Liver (tissue), 7 donors: ENCODE measurements at regions not wholly inside any gene's neighbourhood (a gene's known extent, or its start where the extent isn't known, plus 50 kb on each side); places are given as distances from the start of the nearest gene placed in this dataset.
"Not testable (repeated sequence)": the region's sequence is repeated elsewhere in the genome, so short reads cannot be mapped to it uniquely, and the experiment has no call there.

Source experiments
- DNase-seq: peaks from one replicate; pipeline ENCODE4 v3.0.0-alpha.2; 2017; ENCODE audit warnings: low spot score
- H3K27ac ChIP-seq, 2 donors: one replicate each; pipeline ENCODE4 v1.7.0; 2013; ENCODE audit warnings: inconsistent platforms in 2 of 2, low read length in 2 of 2, control low read depth in 1 of 2, low read depth in 1 of 2, mild to moderate bottlenecking in 1 of 2
- H3K27me3 ChIP-seq, 4 donors: one replicate each; pipeline versions ENCODE4 v1.6.1 to v1.7.0; 2013; ENCODE audit warnings: low read length in 3 of 4, inconsistent platforms in 1 of 4, mild to moderate bottlenecking in 1 of 4, moderate library complexity in 1 of 4; ENCODE audit not compliant: control insufficient read depth in 4 of 4, insufficient read depth in 4 of 4
- H3K36me3 ChIP-seq, 4 donors: one replicate each; pipeline versions ENCODE4 v1.6.1 to v1.7.0; 2013; ENCODE audit warnings: low read length in 3 of 4, mild to moderate bottlenecking in 3 of 4, low read depth in 1 of 4, moderate library complexity in 1 of 4; ENCODE audit not compliant: control insufficient read depth in 4 of 4, insufficient read depth in 3 of 4
- H3K4me1 ChIP-seq, 4 donors: one replicate each; pipeline versions ENCODE4 v1.6.1 to v1.7.0; 2013; ENCODE audit warnings: low read length in 3 of 4, mild to moderate bottlenecking in 3 of 4, moderate library complexity in 1 of 4; ENCODE audit not compliant: control insufficient read depth in 4 of 4, insufficient read depth in 4 of 4
- H3K4me3 ChIP-seq, 3 donors: one replicate each; pipeline versions ENCODE4 v1.6.1 to v1.7.0; 2013; ENCODE audit warnings: low read length in 3 of 3, control low read depth in 1 of 3, low read depth in 1 of 3, mild to moderate bottlenecking in 1 of 3
- H3K9ac ChIP-seq, 2 donors: one replicate each; pipeline ENCODE4 v1.7.0; 2013; ENCODE audit warnings: low read length in 2 of 2, mild to moderate bottlenecking in 2 of 2, moderate library complexity in 2 of 2, control low read depth in 1 of 2, low read depth in 1 of 2
- H3K9me3 ChIP-seq, 4 donors: one replicate each; pipeline versions ENCODE4 v1.6.1 to v1.7.0; 2013; ENCODE audit warnings: low read length in 3 of 4; ENCODE audit not compliant: control insufficient read depth in 4 of 4
- EGR1 ChIP-seq, 2 donors: IDR thresholded peaks; 2 replicates each; pipeline ENCODE4 v1.6.1; 2016 to 2018; ENCODE audit warnings: antibody characterized with exemption in 2 of 2, low read depth in 2 of 2
- FOXA1 ChIP-seq: IDR thresholded peaks from 2 replicates; pipeline ENCODE4 v1.6.1; 2016; ENCODE audit warnings: antibody characterized with exemption
- FOXA2 ChIP-seq: IDR thresholded peaks from 2 replicates; pipeline ENCODE4 v1.6.1; 2016; ENCODE audit warnings: antibody characterized with exemption
- GABPA ChIP-seq, 2 donors: IDR thresholded peaks in 1 of 2; conservative IDR thresholded peaks in 1 of 2; 2 replicates each; pipeline ENCODE4 v1.6.1; 2016; ENCODE audit warnings: antibody characterized with exemption in 2 of 2, mild to moderate bottlenecking in 1 of 2, moderate library complexity in 1 of 2
- HNF4G ChIP-seq: IDR thresholded peaks from 2 replicates; pipeline ENCODE4 v1.6.1; 2016; ENCODE audit warnings: antibody characterized with exemption
- JUND ChIP-seq, 2 donors: IDR thresholded peaks; 2 replicates each; pipeline ENCODE4 v1.6.1; 2016; ENCODE audit warnings: antibody characterized with exemption in 2 of 2
- NR2F2 ChIP-seq: IDR thresholded peaks from 2 replicates; pipeline ENCODE4 v1.6.1; 2016; ENCODE audit warnings: antibody characterized with exemption
- RAD21 ChIP-seq, 2 donors: IDR thresholded peaks; 2 replicates each; pipeline ENCODE4 v1.6.1; 2016; ENCODE audit warnings: antibody characterized with exemption in 2 of 2, mild to moderate bottlenecking in 2 of 2
- REST ChIP-seq: IDR thresholded peaks from 2 replicates; pipeline ENCODE4 v1.6.1; 2016; ENCODE audit warnings: antibody characterized with exemption, mild to moderate bottlenecking
- RXRA ChIP-seq, 2 donors: IDR thresholded peaks; 2 replicates each; pipeline ENCODE4 v1.6.1; 2017 to 2018; ENCODE audit warnings: antibody characterized with exemption in 2 of 2, mild to moderate bottlenecking in 1 of 2
- TAF1 ChIP-seq: conservative IDR thresholded peaks from 2 replicates; pipeline ENCODE4 v1.6.1; 2016; ENCODE audit warnings: antibody characterized with exemption, mild to moderate bottlenecking
- YY1 ChIP-seq: IDR thresholded peaks from 2 replicates; pipeline ENCODE4 v1.6.1; 2016; ENCODE audit warnings: antibody characterized with exemption, mild to moderate bottlenecking
- ZBTB33 ChIP-seq: IDR thresholded peaks from 2 replicates; pipeline ENCODE4 v1.6.1; 2016; ENCODE audit warnings: antibody characterized with exemption
- WGBS: extraction: QIAGEN DNeasy Blood & Tissue Kit; methylation state at CpG from one replicate; pipeline ENCODE4 v1.1.7; 2013; 5-methylcytosine and 5-hydroxymethylcytosine counted together
- TF ChIP-seq, protein P1 (sequence below): IDR thresholded peaks from 2 replicates; pipeline ENCODE4 v1.6.1; 2016; ENCODE audit warnings: antibody characterized with exemption
- TF ChIP-seq, protein P2 (sequence below): IDR thresholded peaks from 2 replicates; pipeline ENCODE4 v1.6.1; 2016; ENCODE audit warnings: antibody characterized with exemption
- donor health status: healthy.
- donor health status: healthy.
- donor health status: healthy.
- donor health status: healthy.

GRCh38 chr14:27278341-27278740, 680.5 kb upstream of the NOVA1 start:
- Histone ChIP-seq H3K27me3 (no peaks in the 10 kb centered on the region), H3K27ac (no peak overlapping the region), H3K9ac (no peak overlapping the region), H3K36me3 (no peaks in the 10 kb centered on the region), H3K4me1 (no peaks in the 10 kb centered on the region), H3K4me3 (no peak overlapping the region), H3K9me3 (no peaks in the 10 kb centered on the region)
- no peak for DNase-seq
- WGBS = 17% methylated on average over 2 of the region's 2 CpGs
- TF ChIP-seq RXRA (IDR thresholded peaks at IDR 0.05) (no peak), TAF1 (no peak), EGR1 (IDR thresholded peaks at IDR 0.05; ENCODE audit: low read depth in 2 of 2) (no peak), GABPA (IDR thresholded peaks at IDR 0.05 in 1 of 2, conservative IDR thresholded peaks at IDR 0.05 in 1 of 2) (no peak), JUND (IDR thresholded peaks at IDR 0.05) (no peak), RAD21 (IDR thresholded peaks at IDR 0.05) (no peak)
- TF ChIP-seq, protein P1, sequence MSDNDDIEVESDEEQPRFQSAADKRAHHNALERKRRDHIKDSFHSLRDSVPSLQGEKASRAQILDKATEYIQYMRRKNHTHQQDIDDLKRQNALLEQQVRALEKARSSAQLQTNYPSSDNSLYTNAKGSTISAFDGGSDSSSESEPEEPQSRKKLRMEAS = no peak

GRCh38 chr14:27305441-27305945, 707.7 kb upstream of the NOVA1 start:
- peaks cover 0 to 3% (median 0%) of the 10 kb centered on the region in 4 donors for H3K9me3 ChIP-seq
- peaks cover 0 to 5% (median 0%) of the 10 kb centered on the region in 4 donors for H3K4me1 ChIP-seq
- no peak overlapping the region for H3K9ac ChIP-seq
- TF ChIP-seq JUND (IDR thresholded peaks at IDR 0.05) = no peak
- TF ChIP-seq, protein P2, sequence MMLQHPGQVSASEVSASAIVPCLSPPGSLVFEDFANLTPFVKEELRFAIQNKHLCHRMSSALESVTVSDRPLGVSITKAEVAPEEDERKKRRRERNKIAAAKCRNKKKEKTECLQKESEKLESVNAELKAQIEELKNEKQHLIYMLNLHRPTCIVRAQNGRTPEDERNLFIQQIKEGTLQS = no peak
- TF ChIP-seq RAD21 (IDR thresholded peaks at IDR 0.05) = no peak
- no peak for TF ChIP-seq FOXA2
- TF ChIP-seq, protein P1 = no peak
- TF ChIP-seq GABPA (IDR thresholded peaks at IDR 0.05 in 1 of 2, conservative IDR thresholded peaks at IDR 0.05 in 1 of 2) = no peak
- TF ChIP-seq NR2F2 = no peak
- no peak for TF ChIP-seq YY1
- TF ChIP-seq ZBTB33 = no peak
- H3K27me3 ChIP-seq = no peaks in the 10 kb centered on the region
- H3K4me3 ChIP-seq = no peak overlapping the region
- H3K27ac ChIP-seq = no peak overlapping the region
- DNase-seq = no peak
- H3K36me3 ChIP-seq = no peaks in the 10 kb centered on the region

DNA sequence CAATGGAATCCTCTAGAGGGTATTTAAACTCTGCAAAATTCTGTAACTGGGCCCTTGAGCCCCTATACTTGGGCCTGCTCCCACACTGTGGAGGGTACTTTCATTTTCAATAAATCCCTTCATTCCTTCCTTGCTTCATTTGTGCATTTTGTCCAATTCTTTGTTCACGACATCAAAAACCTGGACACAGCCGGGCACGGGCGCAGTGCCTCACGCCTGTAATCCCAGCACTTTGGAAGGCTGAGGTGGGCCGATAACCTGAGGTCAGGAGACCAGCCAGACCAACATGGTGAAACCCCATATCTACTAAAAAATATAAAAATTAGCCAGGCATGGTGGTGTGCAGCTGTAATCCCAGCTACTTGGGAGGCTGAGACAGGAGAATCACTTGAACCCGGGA, 714.9 kb upstream of the NOVA1 start:
- not testable (repeated sequence) for H3K4me1 ChIP-seq, H3K9ac ChIP-seq, H3K27ac ChIP-seq, H3K27me3 ChIP-seq, H3K4me3 ChIP-seq, DNase-seq, H3K9me3 ChIP-seq, H3K36me3 ChIP-seq
- 91% methylated on average over 7 of the region's 7 CpGs for WGBS

DNA sequence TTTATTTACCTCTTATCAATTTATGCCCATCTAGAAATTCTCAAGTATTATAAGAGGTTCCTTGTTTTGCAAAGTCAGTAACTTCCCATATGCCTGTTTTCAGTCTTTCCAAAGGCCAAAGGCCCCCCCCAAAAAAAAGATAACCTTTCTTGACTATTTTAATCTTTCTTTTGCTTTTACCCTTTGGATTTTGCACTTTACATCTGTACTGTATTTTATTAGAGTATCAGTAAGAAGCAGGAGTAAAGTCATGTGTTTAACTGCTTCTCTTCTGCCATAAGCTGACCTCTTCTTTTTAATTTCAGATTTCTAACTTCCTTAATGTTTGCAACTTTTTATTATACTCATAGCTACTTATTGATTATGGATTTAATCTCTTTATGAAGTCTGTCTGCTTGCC, 716.4 kb upstream of the NOVA1 start:
- no peak for DNase-seq
- Histone ChIP-seq H3K9me3 (no peaks in the 10 kb centered on the region), H3K27ac (no peak overlapping the region), H3K9ac (no peak overlapping the region), H3K36me3 (no peaks in the 10 kb centered on the region), H3K4me1 (no peaks in the 10 kb centered on the region), H3K27me3 (no peaks in the 10 kb centered on the region), H3K4me3 (no peak overlapping the region)
- TF ChIP-seq HNF4G = no peak
- TF ChIP-seq EGR1 (IDR thresholded peaks at IDR 0.05; ENCODE audit: low read depth in 2 of 2) = no peak
- TF ChIP-seq RAD21 (IDR thresholded peaks at IDR 0.05) = no peak
- TF ChIP-seq REST = no peak
- no peak for TF ChIP-seq TAF1
- TF ChIP-seq RXRA (IDR thresholded peaks at IDR 0.05) = no peak
- no peak for TF ChIP-seq GABPA (IDR thresholded peaks at IDR 0.05 in 1 of 2, conservative IDR thresholded peaks at IDR 0.05 in 1 of 2)
- no peak for TF ChIP-seq YY1
- TF ChIP-seq, protein P1 = no peak
- TF ChIP-seq NR2F2 = no peak
- TF ChIP-seq FOXA2 = no peak
- TF ChIP-seq FOXA1 = no peak
